ENCODE measurements at regions not wholly inside any gene's neighbourhood (a gene's known extent, or its start where the extent isn't known, plus 50 kb on each side); places are given as distances from the start of the nearest gene placed in this dataset.
A peak's percentile ranks its signal among the peaks of the same experiment; 100 is the strongest.

- DNase-seq (ENCODE audit: low read depth), result no peak
- TF ChIP-seq CTCF (IDR thresholded peaks at IDR 0.05; ENCODE audit: control insufficient read depth, extremely low read depth, insufficient read depth), result no peak
- H3K4me3 ChIP-seq (ENCODE audit: low read depth, low read length), result no peak overlapping the region
These were observed 757.0 kb upstream of the KCND2 start for GRCh38 chr7:119515962-119516361.

- no peak for TF ChIP-seq CTCF (IDR thresholded peaks at IDR 0.05; ENCODE audit: control insufficient read depth, extremely low read depth, insufficient read depth)
- H3K4me3 ChIP-seq (ENCODE audit: low read depth, low read length), result no peak overlapping the region
- DNase-seq (ENCODE audit: low read depth), result no peak
These were observed 750.7 kb upstream of the KCND2 start for GRCh38 chr7:119522263-119522662.

- DNase-seq (ENCODE audit: low read depth), result no peak
- no peak overlapping the region for H3K4me3 ChIP-seq (ENCODE audit: low read depth, low read length)
- TF ChIP-seq CTCF (IDR thresholded peaks at IDR 0.05; ENCODE audit: control insufficient read depth, extremely low read depth, insufficient read depth), result no peak
These were observed 750.3 kb upstream of the KCND2 start for GRCh38 chr7:119522698-119523097.

- TF ChIP-seq CTCF (IDR thresholded peaks at IDR 0.05; ENCODE audit: control insufficient read depth, extremely low read depth, insufficient read depth), result no peak
- H3K4me3 ChIP-seq (ENCODE audit: low read depth, low read length), result no peak overlapping the region
- DNase-seq (ENCODE audit: low read depth), result peak; percentile 7
These were observed 727.9 kb upstream of the KCND2 start for GRCh38 chr7:119545118-119545517.

- DNase-seq (ENCODE audit: low read depth), result no peak
- TF ChIP-seq CTCF (IDR thresholded peaks at IDR 0.05; ENCODE audit: control insufficient read depth, extremely low read depth, insufficient read depth), result no peak
These were observed 717.2 kb upstream of the KCND2 start for GRCh38 chr7:119555788-119556187.

GRCh38 chr7:119556436-119556835 is 716.5 kb upstream of the KCND2 start:
- H3K4me3 ChIP-seq (ENCODE audit: low read depth, low read length), result no peak overlapping the region
- DNase-seq (ENCODE audit: low read depth), result no peak
- no peak for TF ChIP-seq CTCF (IDR thresholded peaks at IDR 0.05; ENCODE audit: control insufficient read depth, extremely low read depth, insufficient read depth)

More at GRCh38 chr7:119555788-119556187, 717.2 kb upstream of the KCND2 start:
- no peak overlapping the region for H3K4me3 ChIP-seq (ENCODE audit: low read depth, low read length)

GRCh38 chr7:119561751-119562150 is 711.2 kb upstream of the KCND2 start:
- no peak for TF ChIP-seq CTCF (IDR thresholded peaks at IDR 0.05; ENCODE audit: control insufficient read depth, extremely low read depth, insufficient read depth)
- no peak overlapping the region for H3K4me3 ChIP-seq (ENCODE audit: low read depth, low read length)
- no peak for DNase-seq (ENCODE audit: low read depth)

Measured in LNCaP clone FGC (cell line).